H9 (cell line): ENCODE measurements at regions not wholly inside any gene's neighbourhood (a gene's known extent, or its start where the extent isn't known, plus 50 kb on each side); places are given as distances from the start of the nearest gene placed in this dataset.

Experiments used
- DNase-seq: peaks from one replicate; pipeline ENCODE4 v3.0.0-alpha.2; 2017
- H2AFZ ChIP-seq: one replicate; pipeline ENCODE4 v1.6.1; 2013; ENCODE audit warnings: mild to moderate bottlenecking, low read length, control low read depth, moderate library complexity
- H2AK5ac ChIP-seq: 2 replicates; pipeline ENCODE4 v1.6.1; 2013; ENCODE audit warnings: low read length, control low read depth, mixed read lengths; ENCODE audit not compliant: insufficient read length
- H2BK120ac ChIP-seq: one replicate; pipeline ENCODE4 v1.6.1; 2013; ENCODE audit warnings: low read depth, mild to moderate bottlenecking, low read length, control low read depth, inconsistent platforms; ENCODE audit not compliant: poor library complexity, severe bottlenecking
- H2BK12ac ChIP-seq: 2 replicates; pipeline ENCODE4 v1.6.1; 2013; ENCODE audit warnings: low read length, control low read depth, mixed read lengths, low read depth; ENCODE audit not compliant: insufficient read length
- H2BK15ac ChIP-seq: 2 replicates; pipeline ENCODE4 v1.6.1; 2013; ENCODE audit warnings: low read depth, low read length, control low read depth
- H2BK20ac ChIP-seq: one replicate; pipeline ENCODE4 v1.6.1; 2013; ENCODE audit warnings: low read depth, mild to moderate bottlenecking, low read length, control low read depth, inconsistent platforms; ENCODE audit not compliant: poor library complexity, severe bottlenecking
- H2BK5ac ChIP-seq: 2 replicates; pipeline ENCODE4 v1.6.1; 2013; ENCODE audit warnings: low read length, control low read depth, mixed read lengths; ENCODE audit not compliant: insufficient read length
- H3K14ac ChIP-seq: 2 replicates; pipeline ENCODE4 v1.6.1; 2013; ENCODE audit warnings: low read length, control low read depth; ENCODE audit not compliant: insufficient read depth
- H3K18ac ChIP-seq: 2 replicates; pipeline ENCODE4 v1.6.1; 2013; ENCODE audit warnings: low read depth, mild to moderate bottlenecking, mixed read lengths, low read length, control low read depth; ENCODE audit not compliant: insufficient read length
- H3K23ac ChIP-seq: 2 replicates; pipeline ENCODE4 v1.6.1; 2013; ENCODE audit warnings: low read length, control low read depth, mixed read lengths, low read depth; ENCODE audit not compliant: insufficient read length
- H3K23me2 ChIP-seq: 2 replicates; pipeline ENCODE4 v1.6.1; 2013; ENCODE audit warnings: low read depth, mild to moderate bottlenecking, mixed read lengths, low read length, control low read depth; ENCODE audit not compliant: insufficient read length, poor library complexity, severe bottlenecking
- H3K27ac ChIP-seq: 2 replicates; pipeline ENCODE4 v1.5.1; 2013; ENCODE audit warnings: low read length, control low read depth, mixed read lengths, low read depth; ENCODE audit not compliant: insufficient read length
- H3K27me3 ChIP-seq: 2 replicates; pipeline ENCODE4 v1.6.1; 2013; ENCODE audit warnings: low read length, control low read depth, inconsistent platforms; ENCODE audit not compliant: insufficient read depth
- H3K4ac ChIP-seq: 2 replicates; pipeline ENCODE4 v1.6.1; 2013; ENCODE audit warnings: low read depth, mild to moderate bottlenecking, control low read depth, inconsistent platforms, low read length, moderate library complexity
- H3K4me1 ChIP-seq: 2 replicates; pipeline ENCODE4 v1.6.1; 2013; ENCODE audit warnings: low read length, control low read depth, inconsistent platforms; ENCODE audit not compliant: insufficient read depth
- H3K4me2 ChIP-seq: 2 replicates; pipeline ENCODE4 v1.6.1; 2013; ENCODE audit warnings: low read length, control low read depth, mixed read lengths; ENCODE audit not compliant: insufficient read length, insufficient read depth
- H3K56ac ChIP-seq: 2 replicates; pipeline ENCODE4 v1.6.1; 2013; ENCODE audit warnings: low read depth, mild to moderate bottlenecking, mixed read lengths, low read length, control low read depth; ENCODE audit not compliant: insufficient read length
- H3K79me1 ChIP-seq: 2 replicates; pipeline ENCODE4 v1.6.1; 2013; ENCODE audit warnings: low read depth, mild to moderate bottlenecking, moderate library complexity, low read length, control low read depth, inconsistent platforms; ENCODE audit not compliant: insufficient read depth, poor library complexity, severe bottlenecking
- H3K79me2 ChIP-seq: 2 replicates; pipeline ENCODE4 v1.6.1; 2013; ENCODE audit warnings: low read length, control low read depth, inconsistent platforms; ENCODE audit not compliant: insufficient read depth
- H3K9ac ChIP-seq: 2 replicates; pipeline ENCODE4 v1.6.1; 2013; ENCODE audit warnings: low read length, control low read depth, mixed read lengths; ENCODE audit not compliant: insufficient read length; ENCODE audit errors: extremely low read depth
- H3K9me3 ChIP-seq: one replicate; pipeline ENCODE4 v1.6.1; 2013; ENCODE audit warnings: low read depth, low read length, inconsistent platforms; ENCODE audit not compliant: control insufficient read depth
- H3T11ph ChIP-seq: one replicate; pipeline ENCODE4 v1.6.1; 2013; ENCODE audit warnings: mild to moderate bottlenecking, low read length, control low read depth, inconsistent platforms
- H4K20me1 ChIP-seq: one replicate; pipeline ENCODE4 v1.6.1; 2013; ENCODE audit not compliant: control insufficient read depth, insufficient read length, insufficient read depth
- H4K5ac ChIP-seq: 2 replicates; pipeline ENCODE4 v1.6.1; 2013; ENCODE audit warnings: low read depth, mild to moderate bottlenecking, mixed read lengths, low read length, control low read depth; ENCODE audit not compliant: insufficient read length
- H4K8ac ChIP-seq: replicated peaks from 2 replicates; pipeline ENCODE4 v1.6.1; 2013; ENCODE audit warnings: low read length, control low read depth, mixed read lengths, low read depth; ENCODE audit not compliant: insufficient read length
- H4K91ac ChIP-seq: 2 replicates; pipeline ENCODE4 v1.6.1; 2013; ENCODE audit warnings: low read depth, mild to moderate bottlenecking, moderate library complexity, mixed read lengths, low read length, control low read depth; ENCODE audit not compliant: insufficient read length
- H3K27ac Mint-ChIP-seq, 3 experiments: 2 replicates in 2 of 3; 3 replicates in 1 of 3; pipeline ENCODE4 v1.8.0; 2020 to 2021; ENCODE audit warnings: mixed read lengths in 3 of 3, mild to moderate bottlenecking in 1 of 3, moderate library complexity in 1 of 3
- H3K27me3 Mint-ChIP-seq: 2 replicates; pipeline ENCODE4 v1.8.0; 2021; ENCODE audit warnings: low read depth, mild to moderate bottlenecking, moderate library complexity, mixed read lengths
- H3K36me3 Mint-ChIP-seq, 3 experiments: 2 replicates in 2 of 3; 3 replicates in 1 of 3; pipeline ENCODE4 v1.8.0; 2020 to 2021; ENCODE audit warnings: low read depth in 3 of 3, mixed read lengths in 3 of 3; ENCODE audit not compliant: insufficient read depth in 1 of 3
- H3K4me1 Mint-ChIP-seq, 2 experiments: 2 replicates each; pipeline ENCODE4 v1.8.0; 2020; ENCODE audit warnings: mixed read lengths in 2 of 2
- H3K4me3 Mint-ChIP-seq, 2 experiments: 2 replicates in 1 of 2; 3 replicates in 1 of 2; pipeline ENCODE4 v1.8.0; 2020 to 2021; ENCODE audit warnings: mild to moderate bottlenecking in 2 of 2, mixed read lengths in 2 of 2, moderate library complexity in 1 of 2
- H3K9me3 Mint-ChIP-seq, 2 experiments: 2 replicates in 1 of 2; 3 replicates in 1 of 2; pipeline ENCODE4 v1.8.0; 2020; ENCODE audit warnings: mild to moderate bottlenecking in 2 of 2, mixed read lengths in 2 of 2, moderate library complexity in 1 of 2
- CTCF ChIP-seq: fragments of 200-600 bp; sonication (generic); conservative IDR thresholded peaks from 3 replicates; pipeline ENCODE4 v1.8.0; 2021; ENCODE audit warnings: antibody characterized with exemption, mild to moderate bottlenecking
- WGBS: extraction: QIAGEN DNeasy Blood & Tissue Kit; methylation state at CpG from one replicate; pipeline ENCODE4 v1.1.7; 2013; ENCODE audit warnings: missing lambda C conversion rate, low lambda C conversion rate, mixed read lengths; ENCODE audit not compliant: insufficient read length; ENCODE audit errors: extremely low coverage; 5-methylcytosine and 5-hydroxymethylcytosine counted together

GRCh38 chr15:62320259-62320658 lies 155.2 kb upstream of the C2CD4B start:
- WGBS, result no CpG with 5 or more reads among the region's 2 CpGs
- no peak overlapping the region for H2BK5ac ChIP-seq
- H3K4me1 Mint-ChIP-seq, result peaks cover 21 to 26% of the 10 kb centered on the region in 2 experiments
- H3K27ac Mint-ChIP-seq, result no peak overlapping the region
- TF ChIP-seq CTCF, result no peak
- no peak overlapping the region for H4K91ac ChIP-seq
- no peak overlapping the region for H3K4me3 Mint-ChIP-seq
- H3K4me1 ChIP-seq, result no peaks in the 10 kb centered on the region; the same call in 1 of the 2 replicates
- H4K8ac ChIP-seq, result no peak overlapping the region
- no peak overlapping the region for H3T11ph ChIP-seq
- no peak overlapping the region for H4K5ac ChIP-seq
- no peaks in the 10 kb centered on the region for H3K9me3 Mint-ChIP-seq
- no peak overlapping the region for H2BK12ac ChIP-seq
- H3K56ac ChIP-seq, result no peak overlapping the region
- no peak overlapping the region for H3K4me2 ChIP-seq
- no peak overlapping the region for H2AK5ac ChIP-seq
- H3K79me1 ChIP-seq, result no peaks in the 10 kb centered on the region
- no peaks in the 10 kb centered on the region for H3K79me2 ChIP-seq
- no peaks in the 10 kb centered on the region for H3K23me2 ChIP-seq
- no peak overlapping the region for H3K9ac ChIP-seq
- H3K36me3 Mint-ChIP-seq, result no peaks in the 10 kb centered on the region
- DNase-seq, result no peak
- H3K27me3 ChIP-seq, result no peaks in the 10 kb centered on the region
- H2AFZ ChIP-seq, result no peak overlapping the region
- no peak overlapping the region for H2BK120ac ChIP-seq
- H3K9me3 ChIP-seq, result no peaks in the 10 kb centered on the region
- H3K18ac ChIP-seq, result no peak overlapping the region
- H3K23ac ChIP-seq, result no peak overlapping the region
- no peak overlapping the region for H3K14ac ChIP-seq
- no peak overlapping the region for H2BK15ac ChIP-seq
- no peak overlapping the region for H3K27ac ChIP-seq
- no peaks in the 10 kb centered on the region; the same call in 1 of the 2 replicates for H3K27me3 Mint-ChIP-seq
- H2BK20ac ChIP-seq, result no peak overlapping the region
- no peak overlapping the region for H3K4ac ChIP-seq
- no peaks in the 10 kb centered on the region for H4K20me1 ChIP-seq
